Tibial artery (tissue), 4 donors: ENCODE measurements at regions not wholly inside any gene's neighbourhood (a gene's known extent, or its start where the extent isn't known, plus 50 kb on each side); places are given as distances from the start of the nearest gene placed in this dataset.
"Not testable (repeated sequence)": the region's sequence is repeated elsewhere in the genome, so short reads cannot be mapped to it uniquely, and the experiment has no call there.

Experiments used
- DNase-seq, 2 donors: peaks; one replicate each; pipeline ENCODE4 v3.0.0-alpha.2; 2019
- H3K27ac ChIP-seq, 2 donors: fragments of 200-600 bp; sonication (generic) in 1 of 2; 1 replicate in 1 of 2; 2 replicates in 1 of 2; pipeline ENCODE4 v1.5.1; 2018 to 2019; ENCODE audit warnings: mild to moderate bottlenecking in 1 of 2
- H3K27me3 ChIP-seq, 2 donors: fragments of 200-600 bp; sonication (generic) in 1 of 2; one replicate each; pipeline versions ENCODE4 v1.5.1 to v1.6.0; 2016 to 2019
- H3K36me3 ChIP-seq, 3 donors: fragments of 200-600 bp; sonication (generic) in 2 of 3; one replicate each; pipeline ENCODE4 v1.5.1; 2016 to 2019; ENCODE audit warnings: mild to moderate bottlenecking in 2 of 3
- H3K4me1 ChIP-seq, 4 donors: fragments of 200-600 bp; sonication (generic) in 2 of 4; 1 replicate in 3 of 4; 2 replicates in 1 of 4; pipeline ENCODE4 v1.5.1; 2016 to 2019
- H3K4me3 ChIP-seq, 2 donors: fragments of 200-600 bp; sonication (generic) in 1 of 2; 1 replicate in 1 of 2; 2 replicates in 1 of 2; pipeline ENCODE4 v1.5.1; 2018 to 2019; ENCODE audit warnings: mild to moderate bottlenecking in 2 of 2
- H3K9me3 ChIP-seq, 3 donors: fragments of 200-600 bp; sonication (generic) in 1 of 3; one replicate each; pipeline ENCODE4 v1.5.1; 2016 to 2019
- intact Hi-C: fragments of 100-400 bp; cut with DNase I; formaldehyde crosslinking; loops from one replicate; pipeline ENCODE4 v1.15.0; 2023; ENCODE audit warnings: low total_unique reads
- TF ChIP-seq, protein P1 (sequence below), 2 experiments: fragments of 200-600 bp in 1 of 2; fragments of 450-650 bp in 1 of 2; IDR thresholded peaks; one replicate each; pipeline ENCODE4 v1.5.1; 2017 to 2019; ENCODE audit warnings: antibody characterized with exemption in 2 of 2, mild to moderate bottlenecking in 1 of 2, moderate library complexity in 1 of 2

DNA sequence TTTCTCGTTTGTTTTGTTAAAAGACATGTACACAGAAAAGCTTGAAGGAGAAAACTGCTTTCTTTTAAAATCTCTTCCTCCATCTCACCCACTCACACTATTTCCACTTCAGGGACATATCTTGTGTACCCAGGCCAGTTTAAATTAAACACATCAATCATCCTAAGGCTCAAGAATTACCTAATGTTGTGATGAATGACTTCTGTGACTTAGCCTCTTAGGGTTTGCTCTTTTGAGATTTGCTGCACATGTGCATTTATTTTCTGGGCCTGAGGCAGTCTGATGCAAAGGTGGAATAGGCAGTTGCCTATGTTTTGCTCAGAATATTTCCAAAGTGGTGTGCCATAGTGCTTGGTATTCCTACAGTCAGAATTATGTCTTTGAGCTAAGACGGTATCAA lies 439.9 kb upstream of the CHD1 start:
- Histone ChIP-seq H3K4me1 (no peaks in the 10 kb centered on the region), H3K27me3 (no peaks in the 10 kb centered on the region), H3K9me3 (no peaks in the 10 kb centered on the region), H3K27ac (no peak overlapping the region), H3K36me3 (no peaks in the 10 kb centered on the region), H3K4me3 (no peak overlapping the region)
- no peak for DNase-seq
- TF ChIP-seq, protein P1, sequence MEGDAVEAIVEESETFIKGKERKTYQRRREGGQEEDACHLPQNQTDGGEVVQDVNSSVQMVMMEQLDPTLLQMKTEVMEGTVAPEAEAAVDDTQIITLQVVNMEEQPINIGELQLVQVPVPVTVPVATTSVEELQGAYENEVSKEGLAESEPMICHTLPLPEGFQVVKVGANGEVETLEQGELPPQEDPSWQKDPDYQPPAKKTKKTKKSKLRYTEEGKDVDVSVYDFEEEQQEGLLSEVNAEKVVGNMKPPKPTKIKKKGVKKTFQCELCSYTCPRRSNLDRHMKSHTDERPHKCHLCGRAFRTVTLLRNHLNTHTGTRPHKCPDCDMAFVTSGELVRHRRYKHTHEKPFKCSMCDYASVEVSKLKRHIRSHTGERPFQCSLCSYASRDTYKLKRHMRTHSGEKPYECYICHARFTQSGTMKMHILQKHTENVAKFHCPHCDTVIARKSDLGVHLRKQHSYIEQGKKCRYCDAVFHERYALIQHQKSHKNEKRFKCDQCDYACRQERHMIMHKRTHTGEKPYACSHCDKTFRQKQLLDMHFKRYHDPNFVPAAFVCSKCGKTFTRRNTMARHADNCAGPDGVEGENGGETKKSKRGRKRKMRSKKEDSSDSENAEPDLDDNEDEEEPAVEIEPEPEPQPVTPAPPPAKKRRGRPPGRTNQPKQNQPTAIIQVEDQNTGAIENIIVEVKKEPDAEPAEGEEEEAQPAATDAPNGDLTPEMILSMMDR (IDR thresholded peaks at IDR 0.05): no peak
- intact Hi-C loops: no loop called here

DNA sequence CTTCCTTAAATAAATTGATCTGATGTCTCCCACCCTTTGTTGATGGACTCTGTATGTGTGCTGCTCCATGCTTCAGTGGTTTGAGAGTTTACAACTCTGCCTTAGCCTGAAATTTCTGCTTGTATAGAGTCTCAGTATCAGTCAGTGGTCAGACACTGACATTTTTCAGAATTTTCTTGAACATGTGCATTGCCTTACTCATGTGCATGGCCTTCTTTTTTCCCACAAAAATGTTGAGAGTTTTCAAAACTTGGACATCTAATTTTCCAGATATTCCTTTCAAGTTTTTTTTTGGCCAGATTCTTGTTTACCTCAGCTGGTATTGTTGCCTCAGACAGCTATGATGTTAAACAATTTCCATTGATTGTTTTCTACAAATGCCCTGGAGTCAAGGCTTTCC lies 427.1 kb upstream of the CHD1 start:
- H3K4me3 ChIP-seq: no peak overlapping the region
- no peaks in the 10 kb centered on the region for H3K36me3 ChIP-seq
- H3K9me3 ChIP-seq: no peaks in the 10 kb centered on the region
- H3K27me3 ChIP-seq: no peaks in the 10 kb centered on the region
- DNase-seq: no peak
- TF ChIP-seq, protein P1 (IDR thresholded peaks at IDR 0.05): no peak
- H3K27ac ChIP-seq: no peak overlapping the region
- no peaks in the 10 kb centered on the region for H3K4me1 ChIP-seq
- intact Hi-C loops: no loop called here

DNA sequence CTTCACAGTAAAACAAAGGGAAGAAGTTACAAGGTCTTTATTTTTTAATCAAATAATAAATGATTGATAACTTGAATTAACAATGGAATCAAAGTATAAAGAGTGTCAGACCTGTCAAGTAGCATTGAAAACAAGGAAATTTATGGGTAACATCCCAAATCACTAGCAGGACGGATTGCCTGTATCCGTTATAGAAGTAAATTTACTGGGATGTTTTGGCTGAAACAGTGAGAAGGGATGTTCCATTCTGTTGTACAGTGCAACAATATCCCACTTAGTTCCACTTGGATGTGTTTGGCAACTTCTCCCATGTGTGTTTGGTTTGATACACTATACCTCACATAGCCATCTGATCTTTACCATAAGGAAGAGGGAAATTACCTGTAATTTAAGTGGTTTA lies 421.0 kb upstream of the CHD1 start:
- Histone ChIP-seq H3K36me3 (no peaks in the 10 kb centered on the region), H3K27ac (no peak overlapping the region), H3K27me3 (no peaks in the 10 kb centered on the region), H3K4me1 (no peaks in the 10 kb centered on the region), H3K9me3 (no peaks in the 10 kb centered on the region), H3K4me3 (no peak overlapping the region)
- TF ChIP-seq, protein P1 (IDR thresholded peaks at IDR 0.05): no peak
- intact Hi-C loops: no loop called here
- no peak for DNase-seq

DNA sequence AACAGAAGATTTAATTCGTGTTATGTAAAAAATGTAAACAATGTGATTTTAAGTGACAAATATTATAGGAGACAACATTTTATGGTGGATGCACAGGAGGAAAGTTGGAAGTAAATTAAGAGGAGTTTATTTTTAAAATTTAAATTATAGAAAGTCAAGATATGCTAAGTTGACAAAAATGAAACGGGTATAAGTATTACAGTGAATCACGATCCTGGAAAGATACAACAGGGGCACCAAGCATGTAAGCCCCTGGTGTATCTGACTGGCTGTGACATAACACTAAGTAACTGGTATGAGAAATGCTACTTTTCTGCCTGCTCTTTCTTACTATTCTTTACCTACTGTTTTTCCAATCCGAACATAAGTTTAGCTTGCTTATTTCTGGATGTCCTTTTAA lies 419.8 kb upstream of the CHD1 start:
- TF ChIP-seq, protein P1 (IDR thresholded peaks at IDR 0.05): no peak
- H3K36me3 ChIP-seq: no peaks in the 10 kb centered on the region
- intact Hi-C loops: no loop called here
- H3K9me3 ChIP-seq: no peaks in the 10 kb centered on the region
- no peak overlapping the region for H3K27ac ChIP-seq
- no peak overlapping the region for H3K4me3 ChIP-seq
- no peak for DNase-seq
- H3K27me3 ChIP-seq: no peaks in the 10 kb centered on the region
- no peaks in the 10 kb centered on the region for H3K4me1 ChIP-seq

DNA sequence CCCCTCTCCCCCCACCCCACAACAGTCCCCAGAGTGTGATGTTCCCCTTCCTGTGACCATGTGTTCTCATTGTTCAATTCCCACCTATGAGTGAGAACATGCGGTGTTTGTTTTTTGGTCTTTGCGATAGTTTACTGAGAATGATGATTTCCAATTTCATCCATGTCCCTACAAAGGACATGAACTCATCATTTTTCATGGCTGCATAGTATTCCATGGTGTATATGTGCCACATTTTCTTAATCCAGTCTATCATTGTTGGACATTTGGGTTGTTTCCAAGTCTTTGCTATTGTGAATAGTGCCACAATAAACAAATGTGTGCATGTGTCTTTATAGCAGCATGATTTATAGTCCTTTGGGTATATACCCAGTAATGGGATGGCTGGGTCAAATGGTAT lies 411.0 kb upstream of the CHD1 start:
- DNase-seq, H3K9me3 ChIP-seq, H3K27me3 ChIP-seq, intact Hi-C loops, H3K4me3 ChIP-seq, H3K27ac ChIP-seq, H3K36me3 ChIP-seq, H3K4me1 ChIP-seq: not testable (repeated sequence)

DNA sequence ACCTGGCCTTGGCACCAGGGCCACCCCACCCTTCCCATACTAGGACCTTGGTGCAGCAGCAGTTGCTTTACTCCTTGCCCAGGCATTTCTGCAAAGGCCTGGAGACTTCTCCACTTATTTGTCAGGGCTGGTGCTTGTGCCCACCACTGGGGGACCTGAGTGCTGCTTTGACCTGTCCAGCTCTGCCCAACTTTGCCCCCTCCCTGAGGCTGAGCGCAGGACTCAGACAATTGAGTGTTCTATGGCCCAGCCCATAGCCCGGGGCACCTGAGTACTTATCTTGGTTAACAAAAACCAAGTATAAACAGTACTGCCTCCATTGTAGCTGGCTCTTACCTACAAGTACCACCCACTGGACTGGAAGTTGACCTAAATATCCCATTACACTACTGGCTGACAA lies 406.1 kb upstream of the CHD1 start:
- H3K4me1 ChIP-seq: no peaks in the 10 kb centered on the region
- no peaks in the 10 kb centered on the region for H3K36me3 ChIP-seq
- H3K9me3 ChIP-seq: peaks cover 0 to 11% (median 8%) of the 10 kb centered on the region in 3 donors
- H3K4me3 ChIP-seq: no peak overlapping the region
- TF ChIP-seq, protein P1 (IDR thresholded peaks at IDR 0.05): no peak
- no peaks in the 10 kb centered on the region for H3K27me3 ChIP-seq
- H3K27ac ChIP-seq: no peak overlapping the region
- DNase-seq: no peak
- intact Hi-C loops: no loop called here
